Epithelial cell of prostate (primary cell): ENCODE measurements at regions not wholly inside any gene's neighbourhood (a gene's known extent, or its start where the extent isn't known, plus 50 kb on each side); places are given as distances from the start of the nearest gene placed in this dataset.
"Not testable (repeated sequence)": the region's sequence is repeated elsewhere in the genome, so short reads cannot be mapped to it uniquely, and the experiment has no call there.

Experiments
- DNase-seq: peaks from one replicate; pipeline ENCODE4 v3.0.0-alpha.2; 2011; ENCODE audit warnings: low read depth, low spot score
- H3K27ac ChIP-seq: fragments of 450-650 bp; 2 replicates; pipeline ENCODE4 v1.5.1; 2017; ENCODE audit warnings: mild to moderate bottlenecking

DNA sequence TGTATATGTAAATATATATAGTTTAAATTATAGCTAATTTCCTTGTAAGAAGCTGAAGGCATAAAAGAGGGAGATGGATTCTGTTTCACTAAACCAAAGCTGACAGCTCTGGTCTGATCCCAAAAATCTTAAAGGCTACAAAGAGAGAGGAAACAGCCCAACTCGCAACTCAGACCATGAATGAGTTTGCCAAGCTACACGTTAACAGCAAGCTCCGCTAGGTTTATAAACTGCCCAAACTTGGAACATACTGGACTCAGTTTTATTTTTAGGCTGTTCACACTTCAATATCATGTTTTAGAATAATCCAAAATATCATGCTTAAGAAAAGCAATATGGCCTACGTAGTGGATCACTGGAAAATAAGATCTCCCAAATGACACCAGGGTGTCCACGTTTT, 318.3 kb upstream of the RPS23 start:
- no peak overlapping the region for H3K27ac ChIP-seq
- DNase-seq: no peak

GRCh38 chr5:82595113-82595512, 317.0 kb upstream of the RPS23 start:
- DNase-seq: no peak

DNA sequence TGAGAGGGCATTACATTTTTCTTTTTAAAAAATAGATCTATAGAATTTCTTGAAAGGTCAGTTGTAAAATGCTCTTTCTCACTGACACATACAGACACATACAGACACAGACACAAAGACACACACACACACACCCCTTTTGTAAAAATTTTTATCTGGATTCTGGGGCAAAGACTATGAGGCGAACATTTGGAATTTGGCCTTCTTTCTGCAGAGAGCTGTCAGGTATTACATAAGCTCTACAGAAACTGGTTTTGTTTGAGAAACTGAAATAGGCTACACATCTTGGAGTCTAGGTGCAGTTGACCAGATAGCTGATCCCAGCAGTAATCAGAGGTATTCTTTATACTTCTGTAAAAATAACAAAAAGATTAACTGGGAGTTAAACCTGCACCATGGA, 315.9 kb upstream of the RPS23 start:
- no peak for DNase-seq
- no peak overlapping the region for H3K27ac ChIP-seq

More at GRCh38 chr5:82595113-82595512, 317.0 kb upstream of the RPS23 start:
- H3K27ac ChIP-seq: no peak overlapping the region

DNA sequence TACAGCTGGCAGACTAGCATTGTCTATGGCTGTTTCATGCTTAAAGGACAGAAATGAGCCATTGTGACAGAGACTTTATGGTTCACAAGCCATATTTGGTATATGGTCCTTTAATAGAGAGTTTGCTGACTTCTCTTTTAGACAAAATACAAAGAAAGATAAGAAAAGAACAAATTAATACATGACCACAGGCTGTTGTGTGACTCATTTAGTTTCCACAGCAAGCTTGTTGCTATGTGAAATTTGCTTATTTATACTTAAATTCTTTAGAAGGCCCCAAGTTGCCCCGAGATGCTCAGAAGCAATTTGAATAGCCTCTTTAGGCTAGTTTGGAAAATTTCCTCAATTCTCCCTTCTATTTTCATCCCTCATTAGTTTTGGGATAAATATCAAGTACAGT, 315.3 kb upstream of the RPS23 start:
- DNase-seq: no peak
- H3K27ac ChIP-seq: no peak overlapping the region

GRCh38 chr5:82591021-82591515, 312.9 kb upstream of the RPS23 start:
- no peak for DNase-seq
- H3K27ac ChIP-seq: no peak overlapping the region

DNA sequence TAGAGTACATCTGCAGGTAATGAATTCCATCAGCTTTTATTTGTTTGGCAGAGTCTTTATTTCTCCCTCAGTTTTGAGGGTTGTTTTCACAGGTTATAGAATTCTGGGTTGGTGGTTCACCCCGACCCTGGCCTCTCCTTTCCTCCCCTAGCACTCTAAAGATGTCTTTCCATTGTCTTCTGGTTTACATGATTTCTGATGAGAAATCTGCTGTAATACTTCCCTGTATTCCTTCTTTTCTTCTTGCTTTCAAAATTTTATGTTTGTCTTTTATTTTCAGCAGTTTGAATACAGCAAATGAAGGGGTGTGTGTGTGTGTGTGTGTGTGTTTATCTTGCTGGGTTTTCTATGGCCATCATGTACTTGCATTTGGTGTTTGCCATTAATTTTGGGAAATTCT, 312.0 kb upstream of the RPS23 start:
- no peak for DNase-seq
- H3K27ac ChIP-seq: no peak overlapping the region

- H3K27ac ChIP-seq: no peak overlapping the region
- DNase-seq: no peak
Observed at GRCh38 chr5:82586661-82587310, 308.6 kb upstream of the RPS23 start.

DNA sequence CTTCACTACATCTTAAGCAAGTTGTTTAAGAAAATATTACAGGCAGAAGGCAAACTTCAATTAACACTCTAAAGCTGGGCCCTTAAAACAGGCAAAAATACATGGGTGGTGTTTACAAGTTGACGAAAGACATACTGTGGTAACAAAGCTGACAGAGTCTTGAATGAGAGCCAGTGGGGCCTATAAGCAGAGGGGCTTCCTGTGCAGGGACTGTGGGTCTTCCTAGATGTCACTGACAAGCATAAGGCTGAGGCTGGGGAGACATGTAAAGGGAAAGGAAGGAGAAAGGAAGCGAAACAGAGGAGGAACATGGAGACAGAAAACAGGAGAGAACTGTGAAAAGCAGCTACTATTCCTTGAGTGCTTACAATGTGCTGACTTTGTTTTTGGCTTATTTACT, 308.0 kb upstream of the RPS23 start:
- no peak for DNase-seq
- no peak overlapping the region for H3K27ac ChIP-seq

GRCh38 chr5:82584631-82585030, 306.5 kb upstream of the RPS23 start:
- no peak for DNase-seq
- H3K27ac ChIP-seq: no peak overlapping the region

DNA sequence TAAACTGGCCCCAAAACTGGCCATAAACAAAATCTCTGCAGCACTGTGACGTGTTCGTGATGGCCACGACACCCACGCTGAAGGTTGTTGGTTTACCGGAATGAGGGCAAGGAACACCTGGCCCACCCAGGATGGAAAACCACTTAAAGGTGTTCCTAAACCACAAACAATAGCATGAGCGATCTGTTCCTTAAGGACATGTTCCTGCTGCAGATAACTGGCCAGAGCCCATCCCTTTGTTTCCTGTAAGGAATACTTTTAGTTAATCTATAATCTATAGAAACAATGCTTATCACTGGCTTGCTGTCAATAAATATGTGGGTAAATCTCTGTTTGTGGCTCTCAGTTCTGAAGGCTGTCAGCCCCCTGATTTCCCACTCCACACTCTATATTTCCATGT, 305.2 kb upstream of the RPS23 start:
- not testable (repeated sequence) for H3K27ac ChIP-seq, DNase-seq

DNA sequence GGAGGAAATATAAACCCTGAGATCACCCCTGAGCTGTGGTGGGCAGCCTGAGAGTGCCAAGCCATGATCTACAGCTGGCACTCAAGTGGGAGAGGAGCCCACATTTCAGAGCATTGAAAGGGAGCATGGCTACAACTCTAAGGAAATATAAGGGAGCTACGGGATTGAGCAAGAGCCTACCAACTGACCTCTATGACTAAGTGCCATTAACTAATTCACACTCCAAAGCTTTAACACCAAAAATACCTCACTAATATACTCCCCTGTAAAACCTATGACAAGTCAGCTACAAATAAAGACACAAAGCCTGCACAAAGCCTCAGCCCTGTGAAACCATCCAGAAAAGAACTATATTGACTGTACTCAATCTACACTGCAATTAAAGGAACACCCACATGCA, 286.8 kb upstream of the RPS23 start:
- H3K27ac ChIP-seq: no peak overlapping the region

GRCh38 chr5:82563745-82564144, 285.6 kb upstream of the RPS23 start:
- no peak for DNase-seq
- no peak overlapping the region for H3K27ac ChIP-seq

More for the DNA sequence above, 286.8 kb upstream of the RPS23 start:
- DNase-seq: no peak

GRCh38 chr5:82562696-82563240, 284.6 kb upstream of the RPS23 start:
- DNase-seq: no peak
- no peak overlapping the region for H3K27ac ChIP-seq

DNA sequence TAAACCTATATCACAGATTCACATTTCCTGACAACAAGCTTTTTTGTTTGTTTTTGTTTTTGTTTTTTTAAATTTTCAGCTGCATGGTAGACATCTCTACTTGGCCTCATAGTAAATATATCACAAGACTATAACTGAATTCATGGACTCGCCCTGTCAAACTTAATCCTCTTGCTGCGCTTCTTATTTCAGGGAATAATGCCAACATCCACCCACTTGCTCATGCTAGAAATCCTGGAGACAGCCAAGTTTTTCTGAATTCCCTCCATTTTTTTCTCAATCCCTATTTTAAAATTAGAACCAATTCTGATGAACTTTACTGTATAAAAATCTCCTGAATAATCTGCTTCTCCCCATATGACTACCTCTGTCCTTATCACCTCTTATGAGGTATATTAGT, 283.6 kb upstream of the RPS23 start:
- DNase-seq: no peak
- no peak overlapping the region for H3K27ac ChIP-seq

- no peak overlapping the region for H3K27ac ChIP-seq
- DNase-seq: no peak
Observed at GRCh38 chr5:82560969-82561368, 282.8 kb upstream of the RPS23 start.

- DNase-seq: no peak
- H3K27ac ChIP-seq: no peak overlapping the region
Observed at GRCh38 chr5:82560561-82560960, 282.4 kb upstream of the RPS23 start.

DNA sequence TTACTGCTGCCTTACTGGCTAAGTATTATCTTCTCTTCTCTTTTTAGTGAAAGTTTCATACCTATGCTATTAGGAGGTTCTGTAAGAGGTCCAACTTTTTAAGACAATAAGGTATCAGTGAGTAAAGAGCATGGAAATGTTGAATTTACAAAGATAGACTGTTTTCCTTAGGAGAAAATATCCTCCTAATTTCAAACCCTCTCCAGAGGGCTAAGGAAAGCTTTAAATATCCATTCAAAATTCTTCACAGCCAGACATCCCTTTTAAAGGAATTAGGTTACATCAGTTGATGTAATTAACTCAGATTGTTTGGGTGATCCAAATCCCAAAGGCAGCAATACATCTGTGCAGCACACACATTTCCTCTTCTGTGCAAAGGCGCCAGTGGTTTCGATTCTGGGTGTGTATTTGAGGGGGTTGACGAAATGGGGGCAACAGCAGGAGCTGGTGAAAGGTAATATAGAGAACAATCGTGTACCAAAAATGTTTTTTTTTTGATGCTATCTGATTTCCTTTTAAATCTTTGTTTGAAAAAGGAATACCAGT, 273.8 kb upstream of the RPS23 start:
- DNase-seq: no peak

GRCh38 chr5:82551192-82551591, 273.0 kb upstream of the RPS23 start:
- no peak overlapping the region for H3K27ac ChIP-seq
- no peak for DNase-seq

More for the DNA sequence above, 273.8 kb upstream of the RPS23 start:
- H3K27ac ChIP-seq: no peak overlapping the region

DNA sequence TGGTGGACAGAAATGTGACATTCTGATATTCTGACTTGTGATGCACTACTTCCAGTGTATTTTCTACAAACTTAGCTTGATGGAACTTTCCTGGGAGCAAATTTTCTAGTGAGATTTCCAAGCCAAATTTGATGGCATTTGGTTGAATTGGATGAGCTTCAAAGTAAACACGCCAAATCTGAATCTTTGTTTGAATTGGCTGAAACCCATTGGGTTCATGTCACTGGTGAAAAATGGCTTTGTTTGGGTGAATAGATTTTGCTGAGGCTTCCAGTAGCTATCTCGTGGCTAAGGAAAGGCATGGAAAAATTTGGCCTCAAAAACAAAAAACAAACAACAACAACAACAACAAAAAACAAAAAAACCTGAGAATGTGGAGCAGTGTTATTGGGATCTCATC, 271.1 kb upstream of the RPS23 start:
- no peak for DNase-seq
- no peak overlapping the region for H3K27ac ChIP-seq

- no peak for DNase-seq
- H3K27ac ChIP-seq: no peak overlapping the region
Observed at GRCh38 chr5:82544004-82544403, 265.9 kb upstream of the RPS23 start.

DNA sequence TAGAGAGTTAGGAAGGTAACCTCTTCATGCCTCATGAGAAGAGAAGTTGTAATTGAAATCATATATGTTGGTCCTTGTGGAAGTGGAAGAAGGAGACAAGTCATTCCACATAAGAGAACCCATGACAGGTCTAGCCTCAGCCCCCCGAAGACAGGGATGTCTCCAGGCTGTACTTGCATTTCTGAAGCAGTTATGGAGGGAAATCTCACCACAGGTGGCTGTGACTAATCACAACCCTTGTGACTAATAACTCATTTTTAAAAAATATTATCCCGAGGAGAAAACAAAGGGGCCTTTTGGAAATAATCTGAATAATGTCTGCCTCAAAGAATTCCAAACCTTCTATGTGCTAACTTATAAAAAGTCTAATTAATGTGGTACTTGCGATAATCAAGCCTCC, 262.1 kb upstream of the RPS23 start:
- no peak overlapping the region for H3K27ac ChIP-seq
- no peak for DNase-seq
